IMR-90 (cell line): ENCODE measurements at regions not wholly inside any gene's neighbourhood (a gene's known extent, or its start where the extent isn't known, plus 50 kb on each side); places are given as distances from the start of the nearest gene placed in this dataset.

Source experiments
- ATAC-seq: fragments of 200-7000 bp; cut with Tn5 transposase; 2 replicates; pipeline ENCODE4 v1.9.1; 2020; ENCODE audit warnings: low read depth, mild to moderate bottlenecking, moderate library complexity
- BruUV-seq: library from RNA; stranded (reverse); fragments of 400-500 nt; replicated peaks from 2 replicates; lab custom pipeline; 2021; lab: Mats Ljungman, UMichigan
- CTCF ChIA-PET: fragments of 300-600 bp; formaldehyde crosslinking; extraction: SDS; loops from one replicate; lab custom pipeline; 2021; ENCODE audit warnings: antibody characterized with exemption; lab: Yijun Ruan, JAX
- POLR2A ChIA-PET: fragments of 300-600 bp; sonication (Branson Sonifier 250); formaldehyde crosslinking; loops from one replicate; lab custom pipeline; 2022; ENCODE audit warnings: antibody characterized with exemption; ENCODE audit not compliant: unreplicated experiment; lab: Charles Lee
- DNase-seq: peaks from one replicate; pipeline ENCODE4 v3.0.0; 2013
- H2AFZ ChIP-seq: replicated peaks from 2 replicates; pipeline ENCODE3; 2013; ENCODE audit warnings: low read length, mild to moderate bottlenecking; ENCODE audit not compliant: poor library complexity
- H2AK5ac ChIP-seq: 2 replicates; pipeline ENCODE4 v1.6.1; 2013; ENCODE audit warnings: low read depth, low read length, inconsistent platforms
- H2AK9ac ChIP-seq: replicated peaks from 2 replicates; pipeline ENCODE3; 2013; ENCODE audit warnings: mild to moderate bottlenecking, low read depth, low read length, moderate library complexity; ENCODE audit not compliant: poor library complexity
- H2BK120ac ChIP-seq: 2 replicates; pipeline ENCODE4 v1.6.1; 2013; ENCODE audit warnings: low read depth, low read length, inconsistent platforms
- H2BK15ac ChIP-seq: 3 replicates; pipeline ENCODE4 v1.6.1; 2013; ENCODE audit warnings: low read depth, low read length, inconsistent platforms
- H2BK20ac ChIP-seq: 2 replicates; pipeline ENCODE4 v1.6.1; 2013; ENCODE audit warnings: low read depth, mild to moderate bottlenecking, inconsistent platforms, low read length, moderate library complexity
- H2BK5ac ChIP-seq: 2 replicates; pipeline ENCODE4 v1.6.1; 2013; ENCODE audit warnings: mild to moderate bottlenecking, low read depth, low read length, inconsistent platforms; ENCODE audit not compliant: poor library complexity, severe bottlenecking
- H3K14ac ChIP-seq: replicated peaks from 2 replicates; pipeline ENCODE4 v1.6.1; 2013; ENCODE audit warnings: low read depth, low read length, inconsistent platforms
- H3K18ac ChIP-seq: 2 replicates; pipeline ENCODE4 v1.6.1; 2013; ENCODE audit warnings: low read depth, low read length, control low read depth
- H3K23ac ChIP-seq: 2 replicates; pipeline ENCODE4 v1.6.1; 2013; ENCODE audit warnings: low read depth, low read length, inconsistent platforms
- H3K27ac ChIP-seq: 2 replicates; pipeline ENCODE4 v1.5.1; 2013; ENCODE audit warnings: mild to moderate bottlenecking, control low read depth, low read length; ENCODE audit not compliant: insufficient read depth
- H3K27me3 ChIP-seq: 2 replicates; pipeline ENCODE4 v1.6.1; 2013; ENCODE audit warnings: low read length; ENCODE audit not compliant: control insufficient read depth, insufficient read depth
- H3K36me3 ChIP-seq: 2 replicates; pipeline ENCODE4 v1.6.1; 2013; ENCODE audit warnings: low read length, mixed read lengths; ENCODE audit not compliant: control insufficient read depth, insufficient read depth
- H3K4ac ChIP-seq: 2 replicates; pipeline ENCODE4 v1.6.1; 2013; ENCODE audit warnings: low read depth, low read length, inconsistent platforms
- H3K4me1 ChIP-seq: 2 replicates; pipeline ENCODE4 v1.6.1; 2013; ENCODE audit warnings: low read length, mixed read lengths; ENCODE audit not compliant: control insufficient read depth, insufficient read depth
- H3K4me2 ChIP-seq: 2 replicates; pipeline ENCODE4 v1.6.1; 2013; ENCODE audit warnings: low read depth, mild to moderate bottlenecking, control low read depth, low read length, moderate library complexity
- H3K4me3 ChIP-seq: 2 replicates; pipeline ENCODE4 v1.5.1; 2013; ENCODE audit warnings: low read depth, mild to moderate bottlenecking, control low read depth, low read length, moderate library complexity; ENCODE audit not compliant: insufficient read depth
- H3K56ac ChIP-seq: 2 replicates; pipeline ENCODE4 v1.6.1; 2013; ENCODE audit warnings: low read length, inconsistent platforms; ENCODE audit not compliant: insufficient read depth; ENCODE audit errors: extremely low read depth
- H3K79me1 ChIP-seq, 2 experiments: 2 replicates each; pipeline ENCODE4 v1.6.1; 2013; ENCODE audit warnings: low read length in 2 of 2, inconsistent platforms in 1 of 2, low read depth in 1 of 2
- H3K9ac ChIP-seq: 2 replicates; pipeline ENCODE4 v1.6.1; 2013; ENCODE audit warnings: low read depth, low read length, control low read depth
- H3K9me1 ChIP-seq: 2 replicates; pipeline ENCODE4 v1.6.1; 2013; ENCODE audit warnings: low read length, inconsistent platforms; ENCODE audit not compliant: insufficient read depth
- H3K9me3 ChIP-seq: 2 replicates; pipeline ENCODE4 v1.6.1; 2013; ENCODE audit warnings: low read length; ENCODE audit not compliant: control insufficient read depth, insufficient read depth
- H4K20me1 ChIP-seq: 2 replicates; pipeline ENCODE4 v1.6.1; 2013; ENCODE audit warnings: low read length, inconsistent platforms; ENCODE audit not compliant: insufficient read depth
- H4K5ac ChIP-seq: 2 replicates; pipeline ENCODE4 v1.6.1; 2013; ENCODE audit warnings: mild to moderate bottlenecking, low read depth, low read length, control low read depth
- H4K8ac ChIP-seq, 2 experiments: 2 replicates each; pipeline ENCODE4 v1.6.1; 2013; ENCODE audit warnings: low read depth in 2 of 2, low read length in 2 of 2, control low read depth in 1 of 2, inconsistent platforms in 1 of 2
- H4K91ac ChIP-seq: 2 replicates; pipeline ENCODE4 v1.6.1; 2013; ENCODE audit warnings: low read depth, low read length, inconsistent platforms; ENCODE audit not compliant: insufficient read depth
- CTCF ChIP-seq: conservative IDR thresholded peaks from 2 replicates; pipeline ENCODE4 v1.5.1; 2012; ENCODE audit warnings: mild to moderate bottlenecking, low read depth, low read length, improper control_type of control experiment
- RCOR1 ChIP-seq: IDR thresholded peaks from 2 replicates; pipeline ENCODE4 v1.6.1; 2012; ENCODE audit warnings: mild to moderate bottlenecking, low read length, improper control_type of control experiment; ENCODE audit not compliant: insufficient replicate concordance
- WGBS, 2 experiments: methylation state at CpG; one replicate each; pipeline versions ENCODE4 v1.1.5 to v1.1.7; 2013; ENCODE audit warnings: missing lambda C conversion rate in 2 of 2; ENCODE audit not compliant: insufficient read length in 1 of 2; ENCODE audit errors: extremely low coverage in 2 of 2; 5-methylcytosine and 5-hydroxymethylcytosine counted together
- dilution Hi-C: fragments of 300-500 bp; cut with HindIII; formaldehyde crosslinking; loops from one replicate; pipeline ENCODE4 v1.14.3; 2018; ENCODE audit warnings: low sequenced_read_pairs; ENCODE audit not compliant: unreplicated experiment
- in situ Hi-C: fragments of 300-500 bp; cut with MboI; formaldehyde crosslinking; loops from 3 replicates; pipeline ENCODE4 v1.14.3; 2019; ENCODE audit warnings: low sequenced_read_pairs, inconsistent platforms, mixed read lengths
- intact Hi-C: fragments of 100-400 bp; cut with micrococcal nuclease; formaldehyde crosslinking; loops from 2 replicates; pipeline ENCODE4 v1.10.0; 2022

- Histone ChIP-seq H2BK5ac (no peak overlapping the region), H2AK9ac (no peak overlapping the region), H3K4ac (no peak overlapping the region), H4K5ac (no peak overlapping the region), H2BK20ac (no peak overlapping the region), H3K79me1 (no peaks in the 10 kb centered on the region), H3K4me3 (no peak overlapping the region), H3K14ac (no peak overlapping the region), H3K27me3 (no peaks in the 10 kb centered on the region), H2AFZ (no peak overlapping the region), H2BK15ac (no peak overlapping the region), H3K27ac (no peak overlapping the region), H3K9me1 (no peaks in the 10 kb centered on the region), H3K4me2 (no peak overlapping the region), H3K23ac (no peak overlapping the region), H2BK120ac (no peak overlapping the region), H3K18ac (no peak overlapping the region), H4K91ac (no peak overlapping the region), H4K8ac (no peak overlapping the region), H3K56ac (no peak overlapping the region), H4K20me1 (no peaks in the 10 kb centered on the region), H2AK5ac (no peak overlapping the region), H3K36me3 (no peaks in the 10 kb centered on the region), H3K4me1 (no peaks in the 10 kb centered on the region), H3K9ac (no peak overlapping the region), H3K9me3 (no peaks in the 10 kb centered on the region)
- intact Hi-C loops (no loop called here), in situ Hi-C loops (no loop called here), dilution Hi-C loops (no loop called here)
- CTCF ChIA-PET = no interaction called here
- ATAC-seq = no peak
- POLR2A ChIA-PET = no interaction called here
- BruUV-seq = no TSS peak
- DNase-seq = no peak
- no CpG with 5 or more reads among the region's 2 CpGs for WGBS, 2 experiments
- TF ChIP-seq RCOR1 = no peak
- no peak for TF ChIP-seq CTCF
These were observed 480.5 kb upstream of the RAG2 start for GRCh38 chr11:37078521-37078920.
